GM19372 (cell line): ENCODE measurements at regions not wholly inside any gene's neighbourhood (a gene's known extent, or its start where the extent isn't known, plus 50 kb on each side); places are given as distances from the start of the nearest gene placed in this dataset.

Experiments used
- ATAC-seq: cut with Tn5 transposase; IDR thresholded peaks from one replicate; pipeline ENCODE4 v1.9.1; 2021; ENCODE audit warnings: mild to moderate bottlenecking, low read depth, moderate library complexity; ENCODE audit not compliant: unreplicated experiment

DNA sequence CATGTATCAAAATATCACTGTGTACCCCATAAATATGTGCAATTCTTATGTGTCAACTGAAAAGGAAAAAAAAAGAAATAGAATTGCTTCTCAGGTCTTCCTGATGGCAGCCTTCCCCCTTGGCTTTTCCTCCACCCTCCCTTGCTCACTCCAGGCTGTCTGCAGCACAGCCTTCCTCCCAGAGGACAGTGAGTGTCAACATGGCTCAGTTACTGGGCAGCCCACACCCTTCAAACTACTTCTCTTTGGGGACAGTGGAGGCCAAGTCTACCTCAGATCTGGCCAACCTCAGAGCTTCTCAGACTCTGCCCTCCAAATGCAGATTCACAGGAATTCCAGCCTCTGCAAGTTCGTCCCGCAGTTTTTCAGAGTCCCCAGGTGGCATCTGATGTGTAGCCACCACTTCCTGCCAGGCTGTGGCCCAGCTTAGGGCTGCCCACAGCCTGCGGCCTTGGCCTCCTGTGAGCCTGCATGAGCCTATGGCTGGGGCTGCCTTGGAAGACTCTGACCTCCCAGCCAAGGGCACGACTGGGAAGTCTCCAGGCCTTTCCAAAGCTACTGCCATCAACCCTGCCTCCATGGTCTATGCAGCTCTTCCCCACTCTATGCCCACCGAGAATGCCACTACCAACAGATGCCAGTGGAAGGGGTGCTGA is 148.0 kb upstream of the PWP1 start:
- ATAC-seq, result no peak

DNA sequence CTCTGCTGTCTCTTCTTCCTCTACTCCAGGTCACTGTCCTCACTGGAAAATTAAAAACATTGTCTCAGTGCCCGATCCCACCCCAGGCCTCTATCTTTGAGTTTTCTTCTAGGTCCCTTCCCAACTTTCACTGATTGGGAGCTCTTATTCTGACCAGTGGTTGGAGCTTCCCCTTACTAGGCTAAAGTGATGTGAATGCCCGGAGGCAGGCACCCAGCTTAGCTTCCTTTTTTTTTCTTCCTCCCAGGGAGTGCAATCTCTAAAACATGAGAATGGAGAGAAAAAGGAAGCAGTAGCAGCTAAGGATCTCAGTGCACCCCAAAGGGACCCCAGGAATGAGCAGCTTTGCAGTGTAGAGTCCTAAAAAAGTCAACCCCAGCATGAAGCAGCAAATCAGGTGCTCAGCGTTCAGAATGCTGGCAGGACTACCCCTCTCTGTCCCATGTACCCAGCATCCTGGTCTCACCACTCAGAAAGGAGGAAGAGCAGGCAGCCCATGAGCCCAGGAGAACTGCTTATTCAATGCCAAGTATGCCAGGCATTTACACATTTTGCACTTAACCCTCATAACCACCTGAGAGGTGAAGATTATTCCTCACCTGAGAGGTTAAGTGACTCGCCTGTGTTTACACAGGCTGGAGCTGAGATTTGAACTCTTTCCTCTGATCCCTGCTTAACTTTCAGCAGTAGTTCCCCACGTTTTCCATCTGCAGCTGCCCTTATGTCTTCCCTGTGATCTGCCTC is 146.2 kb upstream of the PWP1 start:
- no peak for ATAC-seq

DNA sequence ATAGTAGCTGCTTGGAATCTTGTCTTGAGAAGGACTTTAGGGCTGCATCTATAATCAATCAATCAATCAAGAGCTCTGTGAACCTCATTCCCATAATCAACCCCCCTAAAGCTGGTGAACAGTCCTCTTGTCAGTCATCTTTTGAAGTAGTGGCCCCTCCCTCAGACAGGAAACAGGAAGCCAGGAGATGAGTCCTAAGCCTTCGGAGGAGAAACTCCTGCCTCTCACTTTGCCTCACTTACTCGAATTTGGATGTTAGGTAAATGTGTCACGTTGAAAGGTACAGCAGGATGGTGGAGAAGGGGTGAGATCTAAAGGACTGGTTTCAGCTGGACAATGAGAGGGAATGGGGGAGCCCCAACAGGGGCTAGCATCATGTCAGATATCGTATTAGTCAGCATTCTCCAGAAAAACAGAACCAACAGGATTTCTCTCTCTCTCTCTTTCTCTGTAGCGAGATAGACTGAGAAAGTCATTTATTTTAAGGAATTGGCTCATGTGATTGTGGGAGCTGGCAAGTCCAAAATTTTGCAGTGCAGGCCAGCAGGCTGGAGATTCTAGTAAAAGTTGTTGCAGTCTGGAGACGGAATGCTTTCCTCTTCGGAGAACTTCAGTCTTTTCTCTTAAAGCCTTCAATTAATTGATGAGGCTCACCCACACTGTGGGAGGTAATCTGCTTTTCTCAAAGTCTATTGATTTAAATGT is 144.4 kb upstream of the PWP1 start:
- no peak for ATAC-seq

DNA sequence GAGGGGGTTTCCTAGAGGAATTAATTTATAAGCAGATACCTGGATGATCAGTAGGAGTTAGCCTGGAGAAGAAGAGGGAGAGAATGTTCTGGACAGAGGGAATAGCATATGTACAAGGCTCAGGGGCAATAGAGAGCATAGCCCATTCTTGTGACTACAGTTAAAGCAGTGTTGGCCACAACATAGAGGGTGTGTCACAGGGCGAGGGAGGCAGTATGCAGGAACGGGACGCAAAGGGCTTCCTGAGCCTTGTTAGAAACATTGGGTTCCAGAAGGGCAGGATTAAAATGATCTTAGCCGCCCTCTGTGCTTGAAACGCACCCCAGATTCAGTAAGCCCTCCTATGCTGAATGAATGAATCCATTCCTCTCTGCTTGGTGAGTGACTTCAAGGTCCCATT is 142.2 kb upstream of the PWP1 start:
- ATAC-seq, result no peak

GRCh38 chr12:107543841-107544240 is 141.8 kb upstream of the PWP1 start:
- ATAC-seq, result no peak

- ATAC-seq, result no peak
Observed at GRCh38 chr12:107544937-107545336, 140.7 kb upstream of the PWP1 start.

DNA sequence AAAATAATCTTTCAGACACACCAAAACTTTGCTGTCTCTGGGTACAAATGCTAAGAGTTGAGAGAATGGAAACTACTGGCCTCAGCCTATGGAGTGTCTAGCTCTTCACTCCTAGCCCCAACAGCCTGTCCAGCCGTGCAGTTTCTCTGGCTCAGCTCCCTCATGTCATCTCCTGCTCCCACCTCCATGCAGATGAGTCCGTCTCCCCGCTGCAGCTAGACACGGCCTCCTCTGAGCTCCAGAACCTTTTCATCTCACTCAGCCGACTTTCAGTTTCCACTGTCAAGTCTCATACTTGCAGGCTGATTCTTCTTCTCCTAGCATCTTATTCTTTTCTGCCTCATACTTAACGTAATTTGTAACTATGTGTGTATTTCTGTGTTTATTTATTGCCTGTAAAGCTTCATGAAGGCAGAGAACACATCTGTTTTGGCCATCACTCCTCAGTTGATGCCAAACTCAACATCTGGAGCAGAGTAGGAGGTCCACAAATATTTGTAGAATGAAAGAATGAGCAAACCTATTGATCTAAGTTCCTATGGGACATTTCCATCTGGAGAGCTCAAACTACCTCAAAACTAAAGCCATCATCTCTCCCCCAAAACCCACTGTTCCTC is 139.8 kb upstream of the PWP1 start:
- no peak for ATAC-seq

- no peak for ATAC-seq
Observed at GRCh38 chr12:107547389-107547788, 138.2 kb upstream of the PWP1 start.

DNA sequence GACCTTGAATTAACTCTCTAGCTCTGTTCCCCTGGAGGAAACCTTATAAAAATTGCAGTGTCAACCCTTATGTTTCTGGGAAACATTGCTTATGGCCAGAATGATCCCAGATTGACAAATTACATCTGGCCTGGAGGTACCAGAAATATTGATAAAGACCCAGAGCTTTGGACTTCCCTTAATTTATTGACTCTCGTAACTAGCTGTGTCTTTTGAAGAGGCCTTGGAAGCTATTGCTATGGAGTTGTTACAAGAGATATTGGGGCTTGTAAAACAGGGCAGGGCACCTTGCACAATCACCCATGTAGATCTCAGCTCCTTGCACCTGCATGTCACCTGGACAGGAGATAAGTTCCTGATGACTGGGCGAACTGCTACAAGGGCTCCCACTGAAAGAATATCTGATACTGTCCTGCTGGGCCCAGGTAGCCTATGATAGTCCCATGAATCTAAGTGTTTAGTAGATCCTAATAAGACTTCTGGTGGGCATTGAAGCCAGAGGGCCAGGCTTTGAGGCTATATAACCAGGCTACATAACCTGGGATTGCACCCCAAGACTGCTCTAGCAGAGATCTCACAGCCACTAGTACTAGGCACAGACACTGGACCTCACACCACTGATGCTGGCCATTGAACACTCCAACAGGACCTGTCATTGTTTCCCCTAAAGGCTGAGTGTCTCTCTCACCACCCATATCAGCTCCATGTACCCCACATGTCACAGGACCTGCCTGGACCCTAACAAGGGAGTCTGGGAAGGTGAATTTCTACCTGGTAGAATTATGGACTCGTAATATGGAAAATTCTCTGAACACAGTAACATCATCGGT is 135.7 kb upstream of the PWP1 start:
- no peak for ATAC-seq

GRCh38 chr12:107551434-107551833 is 134.2 kb upstream of the PWP1 start:
- no peak for ATAC-seq

DNA sequence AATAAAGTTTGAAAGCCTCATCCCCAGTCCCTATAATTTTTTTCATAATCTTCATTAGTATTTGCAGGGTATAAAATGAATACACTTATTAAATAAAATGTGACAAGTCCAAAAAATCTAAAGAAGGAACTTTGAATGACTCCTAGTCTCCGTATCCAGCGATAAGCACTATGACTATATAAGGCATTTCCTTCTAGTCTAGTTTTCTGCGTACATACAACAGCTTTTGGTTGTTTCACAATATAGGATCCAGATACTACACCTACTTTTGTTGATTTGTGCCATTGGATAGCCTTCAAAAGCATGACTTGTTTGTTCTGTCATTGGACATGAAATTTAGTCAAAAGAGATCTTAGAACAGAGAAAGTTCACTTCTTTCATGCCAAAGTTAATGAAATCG is 133.3 kb upstream of the PWP1 start:
- ATAC-seq, result no peak

DNA sequence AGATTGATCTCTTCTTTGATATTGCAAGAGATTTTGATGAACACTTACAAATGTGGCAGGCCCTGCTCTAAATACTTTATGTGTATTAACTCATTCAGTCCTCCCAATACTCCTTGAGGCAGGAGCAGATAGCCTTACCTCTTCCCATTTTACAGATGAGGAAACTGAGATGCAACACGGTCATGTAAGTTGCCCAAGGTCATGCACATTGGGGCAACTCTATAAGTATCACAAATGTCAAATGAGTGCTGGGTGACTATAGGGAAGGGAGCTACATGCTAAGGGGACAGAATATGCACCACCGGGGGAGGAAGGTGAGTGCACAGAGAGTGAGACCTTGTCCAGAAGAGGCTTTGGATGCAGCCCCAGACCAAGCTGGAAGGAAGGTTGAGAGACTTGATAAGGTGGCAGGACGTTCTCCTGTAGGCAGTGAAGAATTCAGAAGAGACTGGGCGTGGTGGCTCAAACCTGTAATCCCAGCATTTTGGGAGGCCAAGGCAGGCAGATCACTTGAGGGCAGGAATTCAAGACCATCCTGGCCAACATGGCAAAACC is 132.3 kb upstream of the PWP1 start:
- ATAC-seq, result no peak

GRCh38 chr12:107554941-107555340 is 130.7 kb upstream of the PWP1 start:
- no peak for ATAC-seq

DNA sequence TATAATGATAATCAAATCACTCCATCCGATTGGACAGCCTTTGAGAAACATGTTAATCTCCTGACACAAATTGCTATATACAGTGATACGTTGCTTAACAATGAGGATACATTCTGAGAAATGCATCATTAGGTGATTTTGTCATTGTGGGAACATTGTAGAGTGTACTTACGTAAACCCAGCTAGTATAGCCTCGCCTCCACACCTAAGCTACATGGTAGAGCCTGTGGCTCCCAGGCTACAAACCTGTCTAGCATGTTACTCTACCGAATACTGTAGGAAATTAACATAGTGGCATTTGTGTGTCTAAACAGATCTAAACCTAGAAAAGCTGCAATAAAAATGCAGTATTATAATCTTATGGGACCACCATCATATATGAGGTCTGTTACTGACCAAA is 128.6 kb upstream of the PWP1 start:
- ATAC-seq, result no peak

- no peak for ATAC-seq
Observed at GRCh38 chr12:107557589-107558100, 128.0 kb upstream of the PWP1 start.

DNA sequence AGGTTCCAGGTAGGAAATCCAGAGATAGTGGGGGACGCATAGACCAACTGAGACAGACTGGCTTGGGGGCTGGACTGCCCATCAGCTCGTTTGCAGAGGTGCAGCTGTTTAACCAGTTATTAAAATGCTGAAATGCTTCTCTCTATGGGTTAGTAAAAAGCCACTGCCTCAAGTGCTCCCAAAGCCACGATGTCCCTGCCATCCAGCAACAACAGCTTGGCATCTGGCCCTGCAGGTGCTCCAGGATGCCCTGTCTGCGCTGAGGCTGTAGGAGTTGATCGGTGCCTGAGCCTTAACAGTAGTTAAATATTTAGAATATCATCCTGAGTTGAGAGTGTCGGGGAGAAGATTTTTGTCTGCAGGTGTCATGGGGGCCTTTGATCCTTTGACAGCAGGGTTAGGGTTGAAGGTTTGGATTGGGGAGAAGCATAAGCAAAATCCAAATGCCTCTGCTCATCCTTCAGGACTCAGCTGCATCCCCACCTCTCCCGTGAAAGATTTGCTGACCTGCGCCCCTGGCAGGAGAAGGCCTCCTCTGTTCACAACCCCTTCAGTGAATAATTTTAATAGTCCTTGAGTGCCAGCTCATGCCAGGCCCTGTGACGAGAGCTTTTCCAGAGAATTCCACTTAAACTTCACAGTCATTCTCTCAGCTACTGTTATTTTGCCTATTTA is 127.3 kb upstream of the PWP1 start:
- no peak for ATAC-seq

GRCh38 chr12:107558816-107559382 is 126.7 kb upstream of the PWP1 start:
- ATAC-seq, result no peak

DNA sequence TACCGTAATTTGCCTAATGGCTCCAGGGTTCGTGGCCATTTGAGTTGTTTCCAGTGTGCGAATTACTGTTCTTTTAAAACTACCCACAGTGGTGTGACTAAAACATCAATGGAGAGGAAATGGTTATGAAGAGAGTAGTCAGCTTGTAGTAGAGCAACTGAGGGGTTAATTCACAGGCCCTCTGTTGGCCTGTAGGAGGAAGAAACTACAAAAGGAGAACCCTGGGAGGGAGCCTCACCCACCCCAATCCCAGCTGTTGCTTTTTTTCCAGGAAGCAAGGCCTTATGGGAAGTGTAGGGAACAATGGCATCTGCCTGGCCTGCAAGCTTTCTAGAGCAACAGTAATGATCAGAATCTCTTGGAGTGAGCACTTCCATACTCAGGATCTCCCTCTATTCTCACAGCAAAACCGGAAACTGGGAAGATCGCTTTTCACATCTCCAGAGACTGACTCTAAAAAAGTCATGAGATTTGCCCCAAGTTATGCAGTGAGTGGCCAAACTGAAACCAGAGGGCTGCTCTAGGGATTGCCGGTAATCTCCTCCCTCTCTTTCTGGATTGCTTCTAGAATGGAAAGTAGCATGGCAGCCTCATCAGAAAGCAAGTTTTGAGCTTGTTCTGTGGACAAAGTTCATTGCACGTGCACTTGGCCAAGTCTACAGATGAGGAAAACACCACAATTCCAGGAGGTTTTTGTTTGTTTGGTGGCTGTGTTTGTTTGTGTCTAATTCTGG is 125.3 kb upstream of the PWP1 start:
- ATAC-seq, result no peak
